ENCODE measurements at regions not wholly inside any gene's neighbourhood (a gene's known extent, or its start where the extent isn't known, plus 50 kb on each side); places are given as distances from the start of the nearest gene placed in this dataset.

- DNase-seq (ENCODE audit: insufficient read length, low spot score, missing footprints) = no peak
- Histone ChIP-seq H3K9me3 (ENCODE audit: low read depth, low read length) (no peaks in the 10 kb centered on the region), H4K20me1 (ENCODE audit: insufficient read depth, low read length) (no peaks in the 10 kb centered on the region), H3K27me3 (ENCODE audit: insufficient read depth, low read length) (peaks cover 3% of the 10 kb centered on the region), H3K36me3 (ENCODE audit: insufficient read depth, low read length) (no peaks in the 10 kb centered on the region), H2AFZ (ENCODE audit: low read length) (no peak overlapping the region), H3K4me1 (ENCODE audit: insufficient read depth, low read length) (peaks cover 10% of the 10 kb centered on the region), H3K79me2 (ENCODE audit: insufficient read depth, low read length) (no peaks in the 10 kb centered on the region), H3K4me3 (ENCODE audit: insufficient read depth, low read length) (no peak overlapping the region), H3K4me2 (ENCODE audit: insufficient read depth, low read length) (no peak overlapping the region), H3K27ac (ENCODE audit: low read depth, low read length) (no peak overlapping the region)
- no peak for TF ChIP-seq CTCF (IDR thresholded peaks at IDR 0.05; ENCODE audit: extremely low read depth, low read depth, low read length)
Observed at GRCh38 chr2:120510751-120511395, 164.9 kb downstream of the INHBB start.

DNA sequence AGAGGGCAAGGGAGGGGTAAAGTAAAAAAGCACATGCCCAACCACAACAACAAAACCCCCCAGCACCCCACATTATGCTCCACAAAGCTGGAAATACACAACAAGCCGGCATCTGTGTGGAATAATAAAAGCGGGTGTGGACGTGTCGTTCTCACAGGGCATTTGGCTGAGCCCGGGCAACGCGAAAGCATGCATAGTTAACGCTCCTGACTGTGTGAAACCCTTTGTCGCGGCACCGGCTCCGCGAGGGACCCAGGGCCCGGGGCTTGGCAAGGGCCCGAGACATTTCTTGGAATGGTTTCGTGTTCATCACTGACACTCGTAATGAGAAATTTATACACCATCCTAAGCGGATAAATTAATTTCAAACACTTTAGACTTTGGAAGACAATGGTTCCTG lies 165.6 kb downstream of the INHBB start:
- Histone ChIP-seq H3K27me3 (ENCODE audit: insufficient read depth, low read length) (peaks cover 3% of the 10 kb centered on the region), H3K27ac (ENCODE audit: low read depth, low read length) (no peak overlapping the region), H2AFZ (ENCODE audit: low read length) (no peak overlapping the region), H3K9me3 (ENCODE audit: low read depth, low read length) (no peaks in the 10 kb centered on the region), H3K4me3 (ENCODE audit: insufficient read depth, low read length) (no peak overlapping the region), H3K79me2 (ENCODE audit: insufficient read depth, low read length) (no peaks in the 10 kb centered on the region), H3K4me2 (ENCODE audit: insufficient read depth, low read length) (no peak overlapping the region), H3K36me3 (ENCODE audit: insufficient read depth, low read length) (no peaks in the 10 kb centered on the region), H3K4me1 (ENCODE audit: insufficient read depth, low read length) (peaks cover 10% of the 10 kb centered on the region), H4K20me1 (ENCODE audit: insufficient read depth, low read length) (no peaks in the 10 kb centered on the region)
- TF ChIP-seq CTCF (IDR thresholded peaks at IDR 0.05; ENCODE audit: extremely low read depth, low read depth, low read length) = no peak
- no peak for DNase-seq (ENCODE audit: insufficient read length, low spot score, missing footprints)

GRCh38 chr2:120511947-120512710 lies 166.2 kb downstream of the INHBB start:
- H3K27me3 ChIP-seq (ENCODE audit: insufficient read depth, low read length) = peaks cover under 1% of the 10 kb centered on the region
- no peaks in the 10 kb centered on the region for H3K36me3 ChIP-seq (ENCODE audit: insufficient read depth, low read length)
- H3K4me2 ChIP-seq (ENCODE audit: insufficient read depth, low read length) = no peak overlapping the region
- DNase-seq (ENCODE audit: insufficient read length, low spot score, missing footprints) = no peak
- H3K79me2 ChIP-seq (ENCODE audit: insufficient read depth, low read length) = no peaks in the 10 kb centered on the region
- H3K9me3 ChIP-seq (ENCODE audit: low read depth, low read length) = no peaks in the 10 kb centered on the region
- H3K4me1 ChIP-seq (ENCODE audit: insufficient read depth, low read length) = peaks cover 13% of the 10 kb centered on the region
- H2AFZ ChIP-seq (ENCODE audit: low read length) = no peak overlapping the region
- no peak for TF ChIP-seq CTCF (IDR thresholded peaks at IDR 0.05; ENCODE audit: extremely low read depth, low read depth, low read length)
- H3K4me3 ChIP-seq (ENCODE audit: insufficient read depth, low read length) = no peak overlapping the region
- no peaks in the 10 kb centered on the region for H4K20me1 ChIP-seq (ENCODE audit: insufficient read depth, low read length)
- H3K27ac ChIP-seq (ENCODE audit: low read depth, low read length) = no peak overlapping the region

DNA sequence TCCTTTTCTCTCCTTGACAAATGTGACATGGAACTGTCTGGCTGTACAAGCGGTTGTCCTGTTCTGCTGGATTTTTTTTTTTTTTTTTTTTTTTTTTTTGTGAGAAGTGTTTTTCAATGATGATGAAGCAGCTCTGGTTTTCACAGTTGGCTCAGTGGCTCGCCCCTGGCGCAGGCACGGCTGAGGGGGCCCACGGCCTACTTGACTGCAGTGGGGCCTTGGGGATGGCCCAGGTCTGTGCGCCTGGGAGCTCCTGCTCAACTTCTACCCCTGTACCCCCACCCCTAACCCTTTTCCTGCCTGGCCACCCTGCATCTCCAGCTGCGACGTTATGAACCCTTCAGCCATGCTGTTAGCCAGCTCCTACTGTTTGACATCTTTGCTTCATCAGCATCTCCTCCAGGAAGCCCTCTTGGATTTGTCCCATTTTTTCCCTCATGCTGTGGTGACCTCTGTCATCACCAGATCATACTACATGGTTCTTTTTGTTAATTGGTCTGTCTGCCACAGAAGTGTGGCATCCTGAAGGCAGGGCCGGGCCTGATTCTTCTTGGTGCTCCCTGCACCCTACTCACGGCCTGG lies 167.9 kb downstream of the INHBB start:
- peaks cover 7% of the 10 kb centered on the region for H3K4me1 ChIP-seq (ENCODE audit: insufficient read depth, low read length)
- TF ChIP-seq CTCF (IDR thresholded peaks at IDR 0.05; ENCODE audit: extremely low read depth, low read depth, low read length) = no peak
- H4K20me1 ChIP-seq (ENCODE audit: insufficient read depth, low read length) = no peaks in the 10 kb centered on the region
- no peaks in the 10 kb centered on the region for H3K27me3 ChIP-seq (ENCODE audit: insufficient read depth, low read length)
- H3K36me3 ChIP-seq (ENCODE audit: insufficient read depth, low read length) = no peaks in the 10 kb centered on the region
- H3K79me2 ChIP-seq (ENCODE audit: insufficient read depth, low read length) = no peaks in the 10 kb centered on the region
- no peak overlapping the region for H3K4me2 ChIP-seq (ENCODE audit: insufficient read depth, low read length)
- no peak overlapping the region for H3K27ac ChIP-seq (ENCODE audit: low read depth, low read length)
- H2AFZ ChIP-seq (ENCODE audit: low read length) = no peak overlapping the region
- H3K9me3 ChIP-seq (ENCODE audit: low read depth, low read length) = no peaks in the 10 kb centered on the region
- no peak overlapping the region for H3K4me3 ChIP-seq (ENCODE audit: insufficient read depth, low read length)
- no peak for DNase-seq (ENCODE audit: insufficient read length, low spot score, missing footprints)
